ENCODE measurements at regions not wholly inside any gene's neighbourhood (a gene's known extent, or its start where the extent isn't known, plus 50 kb on each side); places are given as distances from the start of the nearest gene placed in this dataset.

DNA sequence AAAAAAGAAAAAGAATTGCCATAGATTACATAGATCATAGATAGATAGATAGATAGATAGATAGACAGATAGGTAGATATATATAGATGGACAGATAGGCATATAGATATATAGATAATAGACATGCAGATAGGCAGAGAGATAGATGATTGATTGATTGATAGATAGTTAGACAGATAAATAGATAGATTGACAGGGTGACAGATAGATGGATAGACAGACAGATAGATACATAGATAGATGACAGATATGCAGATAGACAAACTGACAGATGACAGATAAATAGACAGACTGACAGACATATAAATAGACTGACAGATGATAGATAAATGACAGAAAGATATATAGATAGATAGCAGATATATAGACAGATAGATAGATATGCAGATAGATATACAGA, 474.0 kb downstream of the IRS2 start:
- TF ChIP-seq, protein P1, sequence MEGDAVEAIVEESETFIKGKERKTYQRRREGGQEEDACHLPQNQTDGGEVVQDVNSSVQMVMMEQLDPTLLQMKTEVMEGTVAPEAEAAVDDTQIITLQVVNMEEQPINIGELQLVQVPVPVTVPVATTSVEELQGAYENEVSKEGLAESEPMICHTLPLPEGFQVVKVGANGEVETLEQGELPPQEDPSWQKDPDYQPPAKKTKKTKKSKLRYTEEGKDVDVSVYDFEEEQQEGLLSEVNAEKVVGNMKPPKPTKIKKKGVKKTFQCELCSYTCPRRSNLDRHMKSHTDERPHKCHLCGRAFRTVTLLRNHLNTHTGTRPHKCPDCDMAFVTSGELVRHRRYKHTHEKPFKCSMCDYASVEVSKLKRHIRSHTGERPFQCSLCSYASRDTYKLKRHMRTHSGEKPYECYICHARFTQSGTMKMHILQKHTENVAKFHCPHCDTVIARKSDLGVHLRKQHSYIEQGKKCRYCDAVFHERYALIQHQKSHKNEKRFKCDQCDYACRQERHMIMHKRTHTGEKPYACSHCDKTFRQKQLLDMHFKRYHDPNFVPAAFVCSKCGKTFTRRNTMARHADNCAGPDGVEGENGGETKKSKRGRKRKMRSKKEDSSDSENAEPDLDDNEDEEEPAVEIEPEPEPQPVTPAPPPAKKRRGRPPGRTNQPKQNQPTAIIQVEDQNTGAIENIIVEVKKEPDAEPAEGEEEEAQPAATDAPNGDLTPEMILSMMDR (IDR thresholded peaks at IDR 0.05), result no peak
- TF ChIP-seq POLR2A (IDR thresholded peaks at IDR 0.05), result no peak
